GM12878 (cell line): ENCODE measurements at regions not wholly inside any gene's neighbourhood (a gene's known extent, or its start where the extent isn't known, plus 50 kb on each side); places are given as distances from the start of the nearest gene placed in this dataset.

ENCODE experiments used
- ATAC-seq: fragments of 200-7000 bp; cut with Tn5 transposase; 3 replicates; pipeline ENCODE4 v1.9.1; 2020; ENCODE audit warnings: mild to moderate bottlenecking, moderate library complexity
- BruUV-seq: library from RNA; stranded (reverse); fragments of 400-500 nt; replicated peaks from 2 replicates; lab custom pipeline; 2021; lab: Mats Ljungman, UMichigan
- CTCF ChIA-PET: fragments of 300-600 bp; sonication (Branson Sonifier 250); formaldehyde crosslinking; extraction: SDS; loops from one replicate; lab custom pipeline; 2021; ENCODE audit warnings: inconsistent platforms; lab: Yijun Ruan, JAX
- POLR2A ChIA-PET: fragments of 350-600 bp; formaldehyde crosslinking; extraction: SDS; loops from one replicate; lab custom pipeline; 2021; ENCODE audit warnings: inconsistent platforms; lab: Charles Lee
- RAD21 ChIA-PET: fragments of 300-600 bp; sonication (Branson Sonifier 250); formaldehyde crosslinking; loops from one replicate; lab custom pipeline; 2023; ENCODE audit warnings: antibody characterized with exemption; ENCODE audit not compliant: unreplicated experiment; lab: Charles Lee
- SMC1A ChIA-PET: fragments of 300-600 bp; sonication (Branson Sonifier 250); formaldehyde crosslinking; loops from one replicate; lab custom pipeline; 2023; ENCODE audit not compliant: unreplicated experiment, uncharacterized antibody; lab: Charles Lee
- DNase-seq: peaks from one replicate; pipeline ENCODE4 v3.0.0-alpha.2; 2011; ENCODE audit warnings: low read depth, low spot score
- FAIRE-seq: peaks from 3 replicates; lab custom pipeline; 2011; peaks lifted over from hg19 to GRCh38; lab: Jason Lieb, UNC
- H2AFZ ChIP-seq: 2 replicates; pipeline ENCODE4 v1.6.0; 2011; ENCODE audit warnings: low read depth, low read length, control low read depth; ENCODE audit not compliant: control insufficient read depth
- H3K27ac ChIP-seq: 2 replicates; pipeline ENCODE4 v1.5.1; 2011; ENCODE audit warnings: control low read depth; ENCODE audit not compliant: control insufficient read depth, insufficient read depth
- H3K27me3 ChIP-seq, 2 experiments: replicated peaks in 1 of 2; 2 replicates each; pipeline versions ENCODE4 v1.6.0 to v1.6.1; 2011; ENCODE audit warnings: low read length in 1 of 2; ENCODE audit not compliant: control insufficient read depth in 2 of 2, insufficient read depth in 2 of 2
- H3K36me3 ChIP-seq, 2 experiments: 2 replicates each; pipeline ENCODE4 v1.5.1; 2011; ENCODE audit warnings: low read length in 1 of 2; ENCODE audit not compliant: control insufficient read depth in 2 of 2, insufficient read depth in 2 of 2
- H3K4me1 ChIP-seq: 2 replicates; pipeline ENCODE4 v1.6.1; 2011; ENCODE audit warnings: mild to moderate bottlenecking, low read length, moderate library complexity, mixed read lengths; ENCODE audit not compliant: control insufficient read depth, insufficient read depth
- H3K4me2 ChIP-seq: 2 replicates; pipeline ENCODE4 v1.6.0; 2011; ENCODE audit warnings: control low read depth; ENCODE audit not compliant: control insufficient read depth, insufficient read depth
- H3K4me3 ChIP-seq: fragments of 200-600 bp; sonication (generic); 2 replicates; pipeline ENCODE4 v1.5.1; 2016
- H3K79me2 ChIP-seq: 2 replicates; pipeline ENCODE4 v1.6.0; 2011; ENCODE audit warnings: low read length; ENCODE audit not compliant: control insufficient read depth, insufficient read depth
- H3K9ac ChIP-seq: 2 replicates; pipeline ENCODE4 v1.8.0; 2011; ENCODE audit warnings: low read length, control low read depth, mixed read lengths; ENCODE audit not compliant: control insufficient read depth, insufficient read depth
- H3K9me3 ChIP-seq: replicated peaks from 3 replicates; pipeline ENCODE4 v1.5.1; 2011; ENCODE audit warnings: mild to moderate bottlenecking, low read length; ENCODE audit not compliant: control insufficient read depth, insufficient read depth
- H4K20me1 ChIP-seq: 2 replicates; pipeline ENCODE4 v1.6.0; 2011; ENCODE audit not compliant: control insufficient read depth, insufficient read depth
- ESRRA ChIP-seq: IDR thresholded peaks from 2 replicates; pipeline ENCODE4 v1.6.1; 2012; ENCODE audit warnings: mild to moderate bottlenecking, low read length, improper control_type of control experiment
- FOXM1 ChIP-seq: IDR thresholded peaks from 2 replicates; pipeline ENCODE4 v1.6.1; 2012; ENCODE audit warnings: low read depth, mild to moderate bottlenecking, inconsistent platforms, low read length, moderate library complexity
- HDAC6 ChIP-seq: fragments of 200-600 bp; sonication (generic); IDR thresholded peaks from one replicate; pipeline ENCODE4 v1.8.0; 2017; ENCODE audit warnings: antibody characterized with exemption; ENCODE audit not compliant: unreplicated experiment
- HDGF ChIP-seq: fragments of 450-650 bp; IDR thresholded peaks from 2 replicates; pipeline ENCODE4 v1.6.1; 2016; ENCODE audit warnings: antibody characterized with exemption
- NFIC ChIP-seq: IDR thresholded peaks from 2 replicates; pipeline ENCODE4 v1.6.1; 2012; ENCODE audit warnings: low read depth, mild to moderate bottlenecking, inconsistent platforms, low read length, moderate library complexity
- POLR2A ChIP-seq: IDR thresholded peaks from 2 replicates; pipeline ENCODE4 v1.6.1; 2011; ENCODE audit warnings: low read depth, mild to moderate bottlenecking, low read length
- SUPT20H ChIP-seq: IDR thresholded peaks from 2 replicates; pipeline ENCODE4 v1.6.1; 2011; ENCODE audit warnings: low read depth, mild to moderate bottlenecking, low read length, moderate library complexity, borderline replicate concordance; ENCODE audit not compliant: control insufficient read depth
- WRNIP1 ChIP-seq: IDR thresholded peaks from 2 replicates; pipeline ENCODE4 v1.6.1; 2011; ENCODE audit warnings: low read depth, low read length, improper control_type of control experiment, borderline replicate concordance
- ZNF274 ChIP-seq: IDR thresholded peaks from one replicate; pipeline ENCODE4 v1.8.0; 2011; ENCODE audit not compliant: insufficient read length, insufficient read depth
- WGBS: methylation state at CpG from one replicate; pipeline ENCODE4 v1.1.6; 2016; ENCODE audit warnings: low lambda C conversion rate; ENCODE audit not compliant: insufficient replicate concordance, insufficient coverage; ENCODE audit errors: missing lambda C conversion rate; 5-methylcytosine and 5-hydroxymethylcytosine counted together
- in situ Hi-C: fragments of 300-500 bp; cut with MboI; formaldehyde crosslinking; loops from 9 replicates; pipeline ENCODE4 v1.14.3; 2018; ENCODE audit warnings: mixed read lengths
- intact Hi-C: fragments of 100-400 bp; cut with micrococcal nuclease; formaldehyde crosslinking; loops from one replicate; pipeline ENCODE4 v1.14.2; 2022; ENCODE audit not compliant: unreplicated experiment
- TF ChIP-seq, protein P1 (sequence below): fragments of 450-650 bp; conservative IDR thresholded peaks from 2 replicates; pipeline ENCODE4 v1.6.1; 2017; ENCODE audit warnings: mild to moderate bottlenecking, moderate library complexity

GRCh38 chr18:23321996-23322395, 131.1 kb upstream of the RIOK3 start:
- BruUV-seq, result no TSS peak
- Histone ChIP-seq H3K4me3 (no peak overlapping the region), H3K4me1 (no peaks in the 10 kb centered on the region; the same call in 1 of the 2 replicates), H3K36me3 (no peaks in the 10 kb centered on the region), H3K9me3 (no peaks in the 10 kb centered on the region), H3K4me2 (no peak overlapping the region), H3K27ac (no peak overlapping the region), H2AFZ (no peak overlapping the region), H3K9ac (no peak overlapping the region), H4K20me1 (no peaks in the 10 kb centered on the region), H3K79me2 (no peaks in the 10 kb centered on the region), H3K27me3 (no peaks in the 10 kb centered on the region)
- in situ Hi-C loops (no loop called here), intact Hi-C loops (no loop called here)
- FAIRE-seq, result no peak
- ATAC-seq, result no peak
- ChIA-PET CTCF (no interaction called here), SMC1A (interaction anchor here (1.4 to 2.2 kb wide), 3 partner anchors 8 to 55 kb away, joined by 5 to 15 read pairs (median 10); no protein-coding TSS in a partner anchor), POLR2A (interaction anchor here (0.6 to 1.5 kb wide), 2 partner anchors 9 to 156 kb away, joined by 3 to 4 read pairs; no protein-coding TSS in a partner anchor), RAD21 (interaction anchor here (0.9 to 1.7 kb wide), 3 partner anchors 10 to 31 kb away, joined by 3 to 5 read pairs (median 3); no protein-coding TSS in a partner anchor)
- no peak for TF ChIP-seq HDAC6
- TF ChIP-seq HDGF, result no peak
- no peak for TF ChIP-seq ZNF274
- no peak for TF ChIP-seq POLR2A
- TF ChIP-seq, protein P1, sequence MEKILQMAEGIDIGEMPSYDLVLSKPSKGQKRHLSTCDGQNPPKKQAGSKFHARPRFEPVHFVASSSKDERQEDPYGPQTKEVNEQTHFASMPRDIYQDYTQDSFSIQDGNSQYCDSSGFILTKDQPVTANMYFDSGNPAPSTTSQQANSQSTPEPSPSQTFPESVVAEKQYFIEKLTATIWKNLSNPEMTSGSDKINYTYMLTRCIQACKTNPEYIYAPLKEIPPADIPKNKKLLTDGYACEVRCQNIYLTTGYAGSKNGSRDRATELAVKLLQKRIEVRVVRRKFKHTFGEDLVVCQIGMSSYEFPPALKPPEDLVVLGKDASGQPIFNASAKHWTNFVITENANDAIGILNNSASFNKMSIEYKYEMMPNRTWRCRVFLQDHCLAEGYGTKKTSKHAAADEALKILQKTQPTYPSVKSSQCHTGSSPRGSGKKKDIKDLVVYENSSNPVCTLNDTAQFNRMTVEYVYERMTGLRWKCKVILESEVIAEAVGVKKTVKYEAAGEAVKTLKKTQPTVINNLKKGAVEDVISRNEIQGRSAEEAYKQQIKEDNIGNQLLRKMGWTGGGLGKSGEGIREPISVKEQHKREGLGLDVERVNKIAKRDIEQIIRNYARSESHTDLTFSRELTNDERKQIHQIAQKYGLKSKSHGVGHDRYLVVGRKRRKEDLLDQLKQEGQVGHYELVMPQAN, result no peak
- no peak for TF ChIP-seq FOXM1
- TF ChIP-seq WRNIP1, result no peak
- TF ChIP-seq NFIC, result no peak
- no peak for TF ChIP-seq SUPT20H
- TF ChIP-seq ESRRA, result no peak
- DNase-seq, result no peak
- WGBS, result 95% methylated on average over 5 of the region's 5 CpGs
